Lower leg skin (tissue), 3 donors: ENCODE measurements at regions not wholly inside any gene's neighbourhood (a gene's known extent, or its start where the extent isn't known, plus 50 kb on each side); places are given as distances from the start of the nearest gene placed in this dataset.

Experiments used
- CTCF ChIP-seq, 3 donors: fragments of 450-650 bp; IDR thresholded peaks; one replicate each; pipeline ENCODE4 v1.5.1; 2016; ENCODE audit warnings: antibody characterized with exemption in 3 of 3, mild to moderate bottlenecking in 3 of 3, moderate library complexity in 2 of 3
- POLR2A ChIP-seq, 2 donors: fragments of 450-650 bp; IDR thresholded peaks; one replicate each; pipeline ENCODE4 v1.6.1; 2016 to 2017; ENCODE audit warnings: antibody characterized with exemption in 2 of 2, mild to moderate bottlenecking in 1 of 2, moderate library complexity in 1 of 2

GRCh38 chr3:18809640-18810305, 338.5 kb upstream of the KCNH8 start:
- TF ChIP-seq CTCF (IDR thresholded peaks at IDR 0.05) (no peak), POLR2A (IDR thresholded peaks at IDR 0.05) (no peak)
